Right lobe of liver (tissue), 6 donors: ENCODE measurements at regions not wholly inside any gene's neighbourhood (a gene's known extent, or its start where the extent isn't known, plus 50 kb on each side); places are given as distances from the start of the nearest gene placed in this dataset.
"Not testable (repeated sequence)": the region's sequence is repeated elsewhere in the genome, so short reads cannot be mapped to it uniquely, and the experiment has no call there.

Experiments
- ATAC-seq, 4 donors: fragments of 200-7000 bp; cut with Tn5 transposase; one replicate each; pipeline ENCODE4 v1.9.1; 2020; ENCODE audit warnings: mild to moderate bottlenecking in 4 of 4, moderate library complexity in 4 of 4
- DNase-seq, 3 donors: peaks; one replicate each; pipeline ENCODE4 v3.0.0-alpha.2; 2020
- H3K27ac ChIP-seq, 3 donors: fragments of 200-600 bp; one replicate each; pipeline ENCODE4 v1.8.0; 2022
- H3K27me3 ChIP-seq, 2 donors: fragments of 200-600 bp; one replicate each; pipeline ENCODE4 v1.8.0; 2022
- H3K36me3 ChIP-seq, 4 donors: fragments of 200-600 bp; sonication (generic) in 1 of 4; one replicate each; pipeline versions ENCODE4 v1.5.1 to v1.8.0; 2017 to 2022; ENCODE audit warnings: control low read depth in 1 of 4
- H3K4me1 ChIP-seq, 4 donors: fragments of 200-600 bp; sonication (generic) in 1 of 4; one replicate each; pipeline versions ENCODE4 v1.5.1 to v1.8.0; 2017 to 2022; ENCODE audit warnings: control low read depth in 1 of 4
- H3K4me3 ChIP-seq, 3 donors: fragments of 200-600 bp; one replicate each; pipeline ENCODE4 v1.8.0; 2022
- H3K9me3 ChIP-seq, 4 donors: fragments of 200-600 bp; sonication (generic) in 1 of 4; one replicate each; pipeline versions ENCODE4 v1.5.1 to v1.8.0; 2017 to 2022; ENCODE audit warnings: control low read depth in 1 of 4
- CTCF ChIP-seq, 4 donors: fragments of 200-600 bp in 3 of 4; fragments of 450-650 bp in 1 of 4; IDR thresholded peaks; one replicate each; pipeline versions ENCODE4 v1.5.1 to v1.8.0; 2016 to 2022; ENCODE audit warnings: antibody characterized with exemption in 4 of 4, mild to moderate bottlenecking in 2 of 4
- POLR2A ChIP-seq: fragments of 450-650 bp; IDR thresholded peaks from one replicate; pipeline ENCODE4 v1.6.1; 2017; ENCODE audit warnings: antibody characterized with exemption, mild to moderate bottlenecking
- WGBS: methylation state at CpG from one replicate; pipeline ENCODE4 v1.1.6; 2018; ENCODE audit warnings: low coverage, low lambda C conversion rate; ENCODE audit not compliant: insufficient coverage; ENCODE audit errors: missing lambda C conversion rate; 5-methylcytosine and 5-hydroxymethylcytosine counted together
- intact Hi-C, 2 donors: fragments of 100-400 bp; cut with DNase I; formaldehyde crosslinking; loops; one replicate each; pipeline versions ENCODE4 v1.11.2 to v1.14.1; 2022
- donor health status: DM: no; HTN: yes; CAD: no.
- donor health status: DM: no; HTN: no; CAD: no.
- donor health status: DM: no; HTN: no; CAD: no.
- donor health status: DM: no; HTN: yes; CAD: no.
- donor health status: DM: no; HTN: yes; CAD: no.

GRCh38 chr14:38367922-38368321 lies 112.0 kb upstream of the CLEC14A start:
- Histone ChIP-seq H3K4me3 (no peak overlapping the region), H3K27me3 (no peaks in the 10 kb centered on the region), H3K27ac (no peak overlapping the region), H3K36me3 (no peaks in the 10 kb centered on the region), H3K4me1 (no peaks in the 10 kb centered on the region), H3K9me3 (no peaks in the 10 kb centered on the region)
- no peak for TF ChIP-seq CTCF (IDR thresholded peaks at IDR 0.05)
- no peak for TF ChIP-seq POLR2A
- intact Hi-C loops = no loop called here
- no peak for DNase-seq
- ATAC-seq = peak in 2 of 4 donors; percentile 10 to 26
- 52% methylated on average over 4 of the region's 4 CpGs for WGBS

GRCh38 chr14:38366374-38366773 lies 110.5 kb upstream of the CLEC14A start:
- Histone ChIP-seq H3K4me3 (no peak overlapping the region), H3K27ac (no peak overlapping the region), H3K9me3 (no peaks in the 10 kb centered on the region), H3K4me1 (no peaks in the 10 kb centered on the region), H3K27me3 (no peaks in the 10 kb centered on the region), H3K36me3 (no peaks in the 10 kb centered on the region)
- TF ChIP-seq CTCF (IDR thresholded peaks at IDR 0.05) = no peak
- TF ChIP-seq POLR2A = no peak
- ATAC-seq (peak in 2 of 4 donors; percentile 25 to 40), DNase-seq (no peak)
- WGBS = 66% methylated on average over 2 of the region's 3 CpGs
- intact Hi-C loops = no loop called here

GRCh38 chr14:38363217-38363616 lies 107.3 kb upstream of the CLEC14A start:
- intact Hi-C loops = no loop called here
- Histone ChIP-seq H3K9me3 (no peaks in the 10 kb centered on the region), H3K27me3 (no peaks in the 10 kb centered on the region), H3K4me3 (no peak overlapping the region), H3K4me1 (no peaks in the 10 kb centered on the region), H3K36me3 (no peaks in the 10 kb centered on the region), H3K27ac (no peak overlapping the region)
- 52% methylated on average over 6 of the region's 6 CpGs for WGBS
- TF ChIP-seq CTCF (IDR thresholded peaks at IDR 0.05) = no peak
- ATAC-seq = no peak
- DNase-seq = no peak

GRCh38 chr14:38357557-38357956 lies 101.7 kb upstream of the CLEC14A start:
- intact Hi-C loops = no loop called here
- TF ChIP-seq CTCF (IDR thresholded peaks at IDR 0.05) = no peak
- TF ChIP-seq POLR2A = no peak
- Histone ChIP-seq H3K9me3 (no peaks in the 10 kb centered on the region), H3K36me3 (no peaks in the 10 kb centered on the region), H3K27ac (no peak overlapping the region), H3K4me1 (no peaks in the 10 kb centered on the region), H3K4me3 (no peak overlapping the region), H3K27me3 (no peaks in the 10 kb centered on the region)
- peak; percentile 61 to 84 (median 73) for ATAC-seq
- WGBS = 11% methylated on average over 1 of the region's 1 CpG
- no peak for DNase-seq

- H3K27ac ChIP-seq, DNase-seq, H3K36me3 ChIP-seq, H3K9me3 ChIP-seq, H3K4me1 ChIP-seq, H3K27me3 ChIP-seq, intact Hi-C loops, ATAC-seq, H3K4me3 ChIP-seq: not testable (repeated sequence)
- 60% methylated on average over 1 of the region's 2 CpGs for WGBS
- TF ChIP-seq CTCF (IDR thresholded peaks at IDR 0.05) = peak in 1 of 4 donors; percentile 4
Observed at GRCh38 chr14:38355473-38355872, 99.6 kb upstream of the CLEC14A start.
